Uterus (tissue), 3 donors: ENCODE measurements at regions not wholly inside any gene's neighbourhood (a gene's known extent, or its start where the extent isn't known, plus 50 kb on each side); places are given as distances from the start of the nearest gene placed in this dataset.

Source experiments
- DNase-seq, 2 donors: peaks; one replicate each; pipeline ENCODE4 v3.0.0-alpha.2; 2019 to 2020
- H3K27ac ChIP-seq, 2 donors: fragments of 200-600 bp; sonication (generic); 1 replicate in 1 of 2; 2 replicates in 1 of 2; pipeline ENCODE4 v1.5.1; 2016 to 2018
- H3K27me3 ChIP-seq, 2 donors: fragments of 200-600 bp; sonication (generic); one replicate each; pipeline ENCODE4 v1.5.1; 2018 to 2019; ENCODE audit warnings: control low read depth in 1 of 2
- H3K36me3 ChIP-seq, 2 donors: fragments of 200-600 bp; sonication (generic); one replicate each; pipeline ENCODE4 v1.5.1; 2019; ENCODE audit warnings: control low read depth in 1 of 2
- H3K4me1 ChIP-seq, 2 donors: fragments of 200-600 bp; sonication (generic); one replicate each; pipeline ENCODE4 v1.5.1; 2018 to 2019; ENCODE audit warnings: control low read depth in 1 of 2
- H3K4me3 ChIP-seq, 2 donors: fragments of 200-600 bp; sonication (generic); 1 replicate in 1 of 2; 2 replicates in 1 of 2; pipeline ENCODE4 v1.5.1; 2018 to 2019; ENCODE audit warnings: mild to moderate bottlenecking in 1 of 2
- H3K9me3 ChIP-seq, 2 donors: fragments of 200-600 bp; sonication (generic); one replicate each; pipeline ENCODE4 v1.5.1; 2019; ENCODE audit warnings: control low read depth in 1 of 2
- POLR2A ChIP-seq, 2 donors: fragments of 450-650 bp; IDR thresholded peaks; one replicate each; pipeline ENCODE4 v1.6.1; 2016; ENCODE audit warnings: antibody characterized with exemption in 2 of 2, mild to moderate bottlenecking in 1 of 2, moderate library complexity in 1 of 2
- intact Hi-C: fragments of 100-400 bp; cut with DNase I; formaldehyde crosslinking; loops from one replicate; pipeline ENCODE4 v1.15.1; 2023; ENCODE audit warnings: low total_unique reads
- TF ChIP-seq, protein P1 (sequence below), 4 experiments: fragments of 200-600 bp in 2 of 4; fragments of 450-650 bp in 2 of 4; sonication (generic) in 2 of 4; IDR thresholded peaks; one replicate each; pipeline ENCODE4 v1.5.1; 2016 to 2019; ENCODE audit warnings: antibody characterized with exemption in 4 of 4, mild to moderate bottlenecking in 2 of 4, moderate library complexity in 1 of 4
- donor health status: DM: yes; HTN: yes; CAD: no.

DNA sequence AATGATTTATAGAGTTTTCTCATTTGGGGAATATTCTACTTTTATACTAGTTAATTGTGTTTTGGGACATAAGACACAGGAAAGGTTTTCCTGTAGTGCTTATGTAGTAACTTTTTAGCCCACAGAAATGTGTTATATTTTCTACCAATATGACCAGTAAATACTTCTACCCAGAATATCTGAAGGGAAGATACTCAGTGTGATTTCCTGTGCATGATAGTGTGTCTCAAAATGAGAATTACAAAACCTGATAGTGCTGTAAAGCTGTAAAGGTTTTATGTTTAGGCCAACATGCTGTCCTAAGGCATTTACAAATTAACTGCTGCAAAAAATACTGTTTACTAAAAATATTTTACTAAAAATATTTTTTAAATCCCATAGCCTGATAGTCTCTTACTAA lies 126.8 kb downstream of the RXFP2 start:
- no peaks in the 10 kb centered on the region for H3K36me3 ChIP-seq
- no peak for TF ChIP-seq POLR2A (IDR thresholded peaks at IDR 0.05)
- TF ChIP-seq, protein P1, sequence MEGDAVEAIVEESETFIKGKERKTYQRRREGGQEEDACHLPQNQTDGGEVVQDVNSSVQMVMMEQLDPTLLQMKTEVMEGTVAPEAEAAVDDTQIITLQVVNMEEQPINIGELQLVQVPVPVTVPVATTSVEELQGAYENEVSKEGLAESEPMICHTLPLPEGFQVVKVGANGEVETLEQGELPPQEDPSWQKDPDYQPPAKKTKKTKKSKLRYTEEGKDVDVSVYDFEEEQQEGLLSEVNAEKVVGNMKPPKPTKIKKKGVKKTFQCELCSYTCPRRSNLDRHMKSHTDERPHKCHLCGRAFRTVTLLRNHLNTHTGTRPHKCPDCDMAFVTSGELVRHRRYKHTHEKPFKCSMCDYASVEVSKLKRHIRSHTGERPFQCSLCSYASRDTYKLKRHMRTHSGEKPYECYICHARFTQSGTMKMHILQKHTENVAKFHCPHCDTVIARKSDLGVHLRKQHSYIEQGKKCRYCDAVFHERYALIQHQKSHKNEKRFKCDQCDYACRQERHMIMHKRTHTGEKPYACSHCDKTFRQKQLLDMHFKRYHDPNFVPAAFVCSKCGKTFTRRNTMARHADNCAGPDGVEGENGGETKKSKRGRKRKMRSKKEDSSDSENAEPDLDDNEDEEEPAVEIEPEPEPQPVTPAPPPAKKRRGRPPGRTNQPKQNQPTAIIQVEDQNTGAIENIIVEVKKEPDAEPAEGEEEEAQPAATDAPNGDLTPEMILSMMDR (IDR thresholded peaks at IDR 0.05): no peak
- intact Hi-C loops: no loop called here
- no peak overlapping the region for H3K4me3 ChIP-seq
- no peak overlapping the region for H3K27ac ChIP-seq
- no peak for DNase-seq
- H3K4me1 ChIP-seq: no peaks in the 10 kb centered on the region
- no peaks in the 10 kb centered on the region for H3K27me3 ChIP-seq
- no peaks in the 10 kb centered on the region for H3K9me3 ChIP-seq

DNA sequence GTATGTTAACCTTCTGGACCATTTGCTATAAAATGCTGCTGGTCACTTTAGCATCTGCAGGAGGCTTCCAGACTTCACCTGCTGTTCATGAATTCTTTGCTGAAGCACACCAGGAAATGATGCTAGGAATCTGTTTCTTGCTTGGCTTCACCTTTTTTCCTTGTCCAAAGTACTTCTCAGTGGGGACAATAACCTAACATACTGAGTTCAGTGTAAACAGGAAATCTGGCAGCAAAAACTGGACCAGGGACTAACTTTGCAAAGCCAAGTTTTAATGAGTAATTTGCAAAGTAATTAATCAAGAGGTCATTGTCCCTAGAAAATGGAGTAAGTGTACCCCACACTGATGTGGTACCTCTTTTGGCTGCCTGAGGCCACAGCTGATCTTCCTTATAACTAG lies 128.4 kb downstream of the RXFP2 start:
- Histone ChIP-seq H3K4me3 (no peak overlapping the region), H3K4me1 (no peaks in the 10 kb centered on the region), H3K27me3 (no peaks in the 10 kb centered on the region), H3K9me3 (no peaks in the 10 kb centered on the region), H3K27ac (no peak overlapping the region), H3K36me3 (no peaks in the 10 kb centered on the region)
- intact Hi-C loops: no loop called here
- DNase-seq: no peak
- no peak for TF ChIP-seq POLR2A (IDR thresholded peaks at IDR 0.05)
- TF ChIP-seq, protein P1 (IDR thresholded peaks at IDR 0.05): no peak

DNA sequence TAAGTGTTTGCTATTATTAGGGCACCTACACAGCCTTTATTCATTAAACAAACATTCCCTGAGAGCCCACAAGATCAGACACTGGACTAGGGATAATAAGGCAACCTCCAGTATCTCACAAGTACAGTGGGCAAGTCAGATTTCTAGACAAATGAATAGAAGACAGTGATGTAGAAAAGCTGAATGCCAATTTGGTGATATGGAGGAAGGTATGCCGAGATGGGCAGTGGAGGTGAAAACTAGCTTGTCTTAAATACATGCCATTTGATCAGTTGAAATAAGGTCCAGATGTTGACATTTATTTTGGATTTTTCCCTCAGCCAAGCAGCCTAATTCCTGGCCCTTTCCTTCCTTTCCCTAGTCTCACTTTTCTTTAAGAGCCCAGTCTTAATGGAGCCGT lies 130.3 kb downstream of the RXFP2 start:
- H3K27ac ChIP-seq: no peak overlapping the region
- H3K4me3 ChIP-seq: no peak overlapping the region
- intact Hi-C loops: no loop called here
- H3K9me3 ChIP-seq: no peaks in the 10 kb centered on the region
- no peaks in the 10 kb centered on the region for H3K4me1 ChIP-seq
- H3K36me3 ChIP-seq: no peaks in the 10 kb centered on the region
- no peak for DNase-seq
- TF ChIP-seq, protein P1 (IDR thresholded peaks at IDR 0.05): no peak
- TF ChIP-seq POLR2A (IDR thresholded peaks at IDR 0.05): no peak
- no peaks in the 10 kb centered on the region for H3K27me3 ChIP-seq

DNA sequence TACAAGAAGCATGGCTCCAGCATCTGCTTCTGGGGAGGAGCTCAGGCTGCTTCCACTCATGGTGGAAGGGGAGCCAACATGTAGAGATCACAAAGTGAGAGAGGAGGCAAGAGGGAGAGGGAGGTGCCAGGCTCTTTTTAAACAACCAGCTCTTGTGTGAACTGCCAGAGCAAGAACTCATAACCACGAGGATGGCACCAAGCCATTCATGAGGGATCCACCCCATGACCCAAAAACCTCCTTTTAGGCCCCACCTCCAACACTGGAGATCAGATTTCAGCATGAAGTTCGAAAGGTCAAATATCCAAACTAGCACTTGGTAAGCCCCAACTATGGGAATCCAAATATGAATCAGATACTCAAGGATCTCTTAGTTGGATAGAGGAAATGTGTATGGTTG lies 131.2 kb downstream of the RXFP2 start:
- Histone ChIP-seq H3K27ac (no peak overlapping the region), H3K27me3 (no peaks in the 10 kb centered on the region), H3K36me3 (no peaks in the 10 kb centered on the region), H3K4me1 (no peaks in the 10 kb centered on the region), H3K4me3 (no peak overlapping the region), H3K9me3 (no peaks in the 10 kb centered on the region)
- TF ChIP-seq, protein P1 (IDR thresholded peaks at IDR 0.05): no peak
- TF ChIP-seq POLR2A (IDR thresholded peaks at IDR 0.05): no peak
- no peak for DNase-seq
- intact Hi-C loops: no loop called here

DNA sequence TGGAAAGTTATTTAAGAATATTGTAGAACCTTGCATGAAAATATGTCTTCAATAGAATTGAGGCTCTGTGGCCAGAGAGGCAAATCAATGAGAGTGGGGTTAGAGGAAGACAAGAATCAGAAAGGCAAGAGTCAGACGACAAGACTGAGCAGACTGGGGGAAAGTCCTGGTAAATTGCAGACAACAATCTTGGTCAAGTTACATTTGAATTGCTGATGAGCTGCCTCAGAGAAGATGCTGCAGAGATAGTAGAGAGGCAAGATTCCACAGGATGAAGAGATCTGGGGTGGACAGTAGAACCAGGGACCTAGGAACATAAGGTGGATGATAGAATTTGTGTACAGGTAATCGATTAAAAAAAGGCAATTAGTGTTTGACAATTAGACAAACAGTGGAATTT lies 133.8 kb downstream of the RXFP2 start:
- Histone ChIP-seq H3K4me1 (no peaks in the 10 kb centered on the region), H3K36me3 (no peaks in the 10 kb centered on the region), H3K27ac (no peak overlapping the region), H3K27me3 (no peaks in the 10 kb centered on the region), H3K9me3 (no peaks in the 10 kb centered on the region), H3K4me3 (no peak overlapping the region)
- intact Hi-C loops: no loop called here
- no peak for DNase-seq
- TF ChIP-seq POLR2A (IDR thresholded peaks at IDR 0.05): no peak
- TF ChIP-seq, protein P1 (IDR thresholded peaks at IDR 0.05): no peak
